HEK293T (cell line): ENCODE measurements at regions not wholly inside any gene's neighbourhood (a gene's known extent, or its start where the extent isn't known, plus 50 kb on each side); places are given as distances from the start of the nearest gene placed in this dataset.

Experiments
- NFRKB ChIP-seq: fragments of 450-650 bp; IDR thresholded peaks from 2 replicates; pipeline ENCODE4 v1.6.1; 2016; ENCODE audit warnings: mild to moderate bottlenecking, moderate library complexity
- SP1 ChIP-seq: fragments of 450-650 bp; IDR thresholded peaks from 2 replicates; pipeline ENCODE4 v1.6.1; 2017
- SUZ12 ChIP-seq: fragments of 450-650 bp; IDR thresholded peaks from 2 replicates; pipeline ENCODE4 v1.6.1; 2016; ENCODE audit warnings: mild to moderate bottlenecking

DNA sequence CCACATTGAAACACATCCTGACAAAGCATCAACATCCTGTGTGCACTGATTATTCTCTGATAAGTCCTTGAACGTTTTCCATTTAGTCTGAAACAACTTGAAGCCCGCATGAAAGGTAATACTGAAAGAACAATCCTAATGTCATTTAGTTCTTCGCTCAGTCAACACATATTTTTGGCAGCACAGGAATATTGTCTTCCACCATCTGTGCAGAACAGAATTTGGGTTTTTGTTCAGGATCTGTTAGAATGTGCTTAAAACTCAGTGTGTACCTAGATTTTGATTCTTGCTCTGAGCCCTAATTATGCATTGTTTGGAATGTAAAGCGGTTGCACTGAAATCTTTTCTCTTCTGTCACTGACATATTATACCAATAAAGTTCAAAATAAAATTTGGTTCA lies 1036.6 kb downstream of the CDH11 start:
- TF ChIP-seq SP1 (no peak), NFRKB (no peak), SUZ12 (no peak)
